Osteoblast (primary cell): ENCODE measurements at regions not wholly inside any gene's neighbourhood (a gene's known extent, or its start where the extent isn't known, plus 50 kb on each side); places are given as distances from the start of the nearest gene placed in this dataset.

Experiments used
- DNase-seq: peaks from one replicate; pipeline ENCODE4 v3.0.0; 2011; ENCODE audit warnings: low spot score, mixed read lengths; ENCODE audit not compliant: insufficient read length; ENCODE audit errors: missing footprints
- H2AFZ ChIP-seq: 2 replicates; pipeline ENCODE4 v1.6.0; 2011; ENCODE audit warnings: mild to moderate bottlenecking, low read length
- H3K27ac ChIP-seq: 2 replicates; pipeline ENCODE4 v1.5.1; 2011; ENCODE audit warnings: mild to moderate bottlenecking, low read depth, low read length, moderate library complexity
- H3K27me3 ChIP-seq: 2 replicates; pipeline ENCODE4 v1.6.0; 2012; ENCODE audit warnings: mild to moderate bottlenecking, control low read depth, inconsistent platforms, low read length, moderate library complexity; ENCODE audit not compliant: insufficient read depth
- H3K36me3 ChIP-seq: 2 replicates; pipeline ENCODE4 v1.5.1; 2011; ENCODE audit warnings: mild to moderate bottlenecking, low read length, control low read depth, moderate library complexity; ENCODE audit not compliant: insufficient read depth
- H3K4me1 ChIP-seq: 2 replicates; pipeline ENCODE4 v1.5.1; 2011; ENCODE audit warnings: mild to moderate bottlenecking, low read length, control low read depth, moderate library complexity; ENCODE audit not compliant: insufficient read depth
- H3K4me2 ChIP-seq: 2 replicates; pipeline ENCODE4 v1.6.0; 2011; ENCODE audit warnings: mild to moderate bottlenecking, low read length; ENCODE audit not compliant: insufficient read depth
- H3K4me3 ChIP-seq: fragments of 200-600 bp; sonication (generic); 3 replicates; pipeline ENCODE4 v1.5.1; 2012; ENCODE audit warnings: mild to moderate bottlenecking, low read length, inconsistent platforms; ENCODE audit not compliant: insufficient read depth
- H3K79me2 ChIP-seq: 2 replicates; pipeline ENCODE4 v1.6.0; 2012; ENCODE audit warnings: mild to moderate bottlenecking, low read length, control low read depth, inconsistent platforms; ENCODE audit not compliant: insufficient read depth
- H3K9me3 ChIP-seq: 2 replicates; pipeline ENCODE4 v1.5.1; 2011; ENCODE audit warnings: low read depth, low read length, control low read depth
- H4K20me1 ChIP-seq: 2 replicates; pipeline ENCODE4 v1.6.0; 2012; ENCODE audit warnings: mild to moderate bottlenecking, low read length, control low read depth; ENCODE audit not compliant: insufficient read depth
- TF ChIP-seq, protein P1 (sequence below): IDR thresholded peaks from 2 replicates; pipeline ENCODE4 v1.5.1; 2011; ENCODE audit warnings: mild to moderate bottlenecking, low read depth, low read length, moderate library complexity; ENCODE audit errors: extremely low read depth

DNA sequence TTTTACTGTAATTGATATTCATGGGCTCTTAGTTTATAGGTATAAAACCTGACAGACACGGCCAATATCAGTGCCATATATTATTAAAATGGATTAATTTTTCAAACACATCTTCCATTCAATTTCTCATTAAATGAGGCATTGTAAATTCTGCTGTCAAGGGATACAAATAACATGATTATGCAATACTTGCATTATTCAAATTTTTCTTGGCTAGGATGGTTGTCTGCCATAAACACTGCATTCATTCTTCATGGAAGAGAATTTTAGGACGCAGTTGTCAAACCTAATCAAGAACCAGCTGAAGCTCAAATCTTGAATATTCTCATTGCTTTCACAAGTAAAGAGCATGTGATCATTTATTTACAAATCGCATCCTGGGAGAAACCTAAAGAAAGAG lies 255.6 kb downstream of the RDH14 start:
- H3K27ac ChIP-seq = no peak overlapping the region
- no peak overlapping the region for H3K4me3 ChIP-seq
- no peak overlapping the region for H3K4me2 ChIP-seq
- no peaks in the 10 kb centered on the region for H4K20me1 ChIP-seq
- no peaks in the 10 kb centered on the region for H3K9me3 ChIP-seq
- no peak for DNase-seq
- peaks cover 18% of the 10 kb centered on the region for H3K4me1 ChIP-seq
- no peaks in the 10 kb centered on the region for H3K79me2 ChIP-seq
- no peaks in the 10 kb centered on the region for H3K36me3 ChIP-seq
- no peaks in the 10 kb centered on the region for H3K27me3 ChIP-seq
- no peak overlapping the region for H2AFZ ChIP-seq
- TF ChIP-seq, protein P1, sequence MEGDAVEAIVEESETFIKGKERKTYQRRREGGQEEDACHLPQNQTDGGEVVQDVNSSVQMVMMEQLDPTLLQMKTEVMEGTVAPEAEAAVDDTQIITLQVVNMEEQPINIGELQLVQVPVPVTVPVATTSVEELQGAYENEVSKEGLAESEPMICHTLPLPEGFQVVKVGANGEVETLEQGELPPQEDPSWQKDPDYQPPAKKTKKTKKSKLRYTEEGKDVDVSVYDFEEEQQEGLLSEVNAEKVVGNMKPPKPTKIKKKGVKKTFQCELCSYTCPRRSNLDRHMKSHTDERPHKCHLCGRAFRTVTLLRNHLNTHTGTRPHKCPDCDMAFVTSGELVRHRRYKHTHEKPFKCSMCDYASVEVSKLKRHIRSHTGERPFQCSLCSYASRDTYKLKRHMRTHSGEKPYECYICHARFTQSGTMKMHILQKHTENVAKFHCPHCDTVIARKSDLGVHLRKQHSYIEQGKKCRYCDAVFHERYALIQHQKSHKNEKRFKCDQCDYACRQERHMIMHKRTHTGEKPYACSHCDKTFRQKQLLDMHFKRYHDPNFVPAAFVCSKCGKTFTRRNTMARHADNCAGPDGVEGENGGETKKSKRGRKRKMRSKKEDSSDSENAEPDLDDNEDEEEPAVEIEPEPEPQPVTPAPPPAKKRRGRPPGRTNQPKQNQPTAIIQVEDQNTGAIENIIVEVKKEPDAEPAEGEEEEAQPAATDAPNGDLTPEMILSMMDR = no peak

DNA sequence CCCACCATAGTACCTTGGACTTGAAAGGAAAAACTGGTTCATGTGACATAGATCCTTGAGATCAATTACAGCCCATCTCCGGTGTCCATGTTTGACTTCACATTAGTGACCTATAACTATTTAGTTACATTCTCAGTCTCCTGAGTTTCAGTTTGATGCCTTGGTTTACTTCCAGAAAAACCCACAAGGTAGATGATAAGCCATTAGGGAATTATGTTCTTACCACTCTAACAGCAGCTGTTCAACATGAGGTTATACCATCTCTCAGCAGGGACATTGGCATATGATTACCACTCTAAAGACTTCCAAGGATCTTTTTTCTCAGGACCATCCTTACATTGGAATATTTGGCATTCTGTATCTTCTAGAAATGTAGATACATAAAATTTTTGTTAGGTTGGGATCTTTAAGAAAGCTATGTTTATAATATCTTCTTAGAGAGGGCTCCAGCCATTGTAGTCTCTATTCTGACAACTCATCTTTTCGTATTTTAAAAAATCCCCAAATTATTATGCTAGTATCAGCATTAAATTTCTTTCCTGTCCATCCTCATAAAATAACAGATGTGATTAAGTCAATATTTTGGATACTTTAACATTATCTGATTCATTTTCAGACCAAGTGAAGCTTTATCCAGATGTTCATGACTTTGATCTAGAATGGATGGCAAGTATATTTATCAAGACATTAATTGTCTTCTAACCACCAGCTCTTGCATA lies 258.9 kb downstream of the RDH14 start:
- no peak for DNase-seq

DNA sequence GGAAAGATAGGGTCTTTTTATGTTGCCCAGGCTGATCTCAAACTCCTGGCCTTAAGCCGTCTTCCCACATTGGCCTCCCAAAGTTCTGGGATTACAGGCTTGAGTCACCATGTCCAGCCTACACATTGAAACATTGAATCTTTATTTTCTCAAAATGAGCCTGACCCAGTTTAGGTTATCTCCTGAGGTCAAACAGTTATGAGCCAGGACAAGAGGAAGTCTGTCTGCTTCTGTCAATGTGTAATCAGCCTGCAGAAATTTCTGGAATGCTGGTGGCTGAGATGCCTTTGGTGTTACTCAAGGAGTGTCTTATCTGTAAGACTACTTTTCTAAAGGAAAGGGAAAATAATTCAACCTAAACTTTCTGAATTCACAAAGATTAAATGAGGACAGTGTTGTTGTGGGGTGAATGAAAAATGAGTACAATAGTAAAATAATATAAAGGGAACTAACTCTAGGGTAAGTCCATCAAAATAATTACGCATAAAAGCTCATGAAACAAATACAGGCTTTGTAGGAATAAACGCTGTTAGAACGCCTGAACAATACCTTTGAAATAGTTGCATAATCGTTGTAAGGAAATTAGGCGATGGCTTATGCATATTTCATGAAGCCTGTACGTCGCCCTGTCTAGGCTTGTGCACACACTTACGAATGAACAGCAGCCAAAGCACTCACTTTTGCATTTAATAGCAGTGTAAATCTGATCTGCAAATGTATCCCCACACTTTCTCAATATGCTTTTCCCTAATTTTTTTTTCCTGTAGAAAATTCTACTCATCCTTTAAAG lies 260.8 kb downstream of the RDH14 start:
- no peaks in the 10 kb centered on the region for H3K9me3 ChIP-seq
- no peak for DNase-seq
- peak overlapping the region; percentile 58 for H3K4me2 ChIP-seq
- H3K36me3 ChIP-seq = no peaks in the 10 kb centered on the region
- peak overlapping the region; percentile 7 for H2AFZ ChIP-seq
- H3K4me3 ChIP-seq = no peak overlapping the region
- no peaks in the 10 kb centered on the region for H3K79me2 ChIP-seq
- TF ChIP-seq, protein P1 = no peak
- H3K27ac ChIP-seq = peak overlapping the region; percentile 48
- H4K20me1 ChIP-seq = no peaks in the 10 kb centered on the region
- H3K27me3 ChIP-seq = no peaks in the 10 kb centered on the region
- peaks cover 29% of the 10 kb centered on the region for H3K4me1 ChIP-seq

More for the DNA sequence above, 258.9 kb downstream of the RDH14 start:
- TF ChIP-seq, protein P1 = no peak
- H3K4me2 ChIP-seq = no peak overlapping the region
- no peak overlapping the region for H3K4me3 ChIP-seq
- H3K4me1 ChIP-seq = peaks cover 29% of the 10 kb centered on the region
- H3K36me3 ChIP-seq = no peaks in the 10 kb centered on the region
- no peaks in the 10 kb centered on the region for H3K9me3 ChIP-seq
- no peaks in the 10 kb centered on the region for H3K79me2 ChIP-seq
- no peak overlapping the region for H2AFZ ChIP-seq
- H4K20me1 ChIP-seq = no peaks in the 10 kb centered on the region
- no peak overlapping the region for H3K27ac ChIP-seq
- H3K27me3 ChIP-seq = no peaks in the 10 kb centered on the region

DNA sequence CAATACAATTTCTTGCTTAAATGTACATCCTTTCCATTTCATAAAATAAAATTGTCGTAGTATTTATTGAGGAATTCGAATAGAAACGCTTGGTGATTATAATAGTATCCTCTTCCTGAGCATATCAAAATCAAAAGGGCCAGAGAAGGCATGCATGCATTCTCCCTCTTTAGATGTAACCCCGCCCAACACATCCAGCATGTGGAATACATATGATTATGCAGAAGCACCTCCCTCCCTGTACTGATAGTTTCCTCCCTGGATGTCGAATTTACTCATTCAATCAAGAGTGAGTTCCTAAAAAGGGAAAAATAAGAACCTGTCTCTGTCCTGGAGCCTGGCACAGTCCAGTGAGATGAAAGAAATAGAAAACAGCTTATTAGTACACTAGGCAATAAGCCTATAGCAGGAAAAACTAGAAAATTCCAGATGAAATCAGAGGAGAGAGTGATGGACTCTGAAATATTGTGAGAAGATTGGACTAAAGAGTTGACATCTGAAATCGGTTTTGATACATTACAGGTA lies 262.9 kb downstream of the RDH14 start:
- TF ChIP-seq, protein P1 = no peak
- Histone ChIP-seq H3K27ac (no peak overlapping the region), H3K4me3 (no peak overlapping the region), H4K20me1 (no peaks in the 10 kb centered on the region), H3K4me1 (peaks cover 32% of the 10 kb centered on the region), H3K79me2 (no peaks in the 10 kb centered on the region), H3K36me3 (no peaks in the 10 kb centered on the region), H3K27me3 (no peaks in the 10 kb centered on the region), H3K4me2 (no peak overlapping the region), H2AFZ (no peak overlapping the region), H3K9me3 (no peaks in the 10 kb centered on the region)
- no peak for DNase-seq
